M059J (cell line): ENCODE measurements at regions not wholly inside any gene's neighbourhood (a gene's known extent, or its start where the extent isn't known, plus 50 kb on each side); places are given as distances from the start of the nearest gene placed in this dataset.
A peak's percentile ranks its signal among the peaks of the same experiment; 100 is the strongest.
"Not testable (repeated sequence)": the region's sequence is repeated elsewhere in the genome, so short reads cannot be mapped to it uniquely, and the experiment has no call there.

Experiments used
- DNase-seq: peaks from one replicate; pipeline ENCODE4 v3.0.0-alpha.2; 2012; ENCODE audit warnings: low read depth

GRCh38 chr2:234725528-234726264, 226.1 kb upstream of the SH3BP4 start:
- peak; percentile 20 for DNase-seq

DNA sequence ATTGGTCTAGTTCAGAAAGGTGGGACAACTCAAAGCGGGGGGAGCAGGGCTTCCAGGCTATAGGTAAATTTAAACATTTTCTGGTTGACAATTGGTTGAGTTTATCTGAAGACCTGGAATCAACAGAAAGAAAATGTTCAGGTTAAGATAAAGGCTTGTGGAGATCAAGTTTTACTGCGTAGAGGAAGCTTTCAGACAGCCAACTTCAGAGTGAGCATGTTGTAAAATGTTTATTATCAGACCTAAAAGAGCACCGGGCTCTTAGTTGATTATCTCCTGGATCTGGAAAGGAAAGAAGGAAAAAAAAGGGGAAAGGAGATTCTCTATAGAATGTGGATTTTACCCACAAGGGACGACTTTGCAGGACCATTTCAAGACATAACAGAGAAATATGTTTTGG, 227.0 kb upstream of the SH3BP4 start:
- DNase-seq, result no peak

DNA sequence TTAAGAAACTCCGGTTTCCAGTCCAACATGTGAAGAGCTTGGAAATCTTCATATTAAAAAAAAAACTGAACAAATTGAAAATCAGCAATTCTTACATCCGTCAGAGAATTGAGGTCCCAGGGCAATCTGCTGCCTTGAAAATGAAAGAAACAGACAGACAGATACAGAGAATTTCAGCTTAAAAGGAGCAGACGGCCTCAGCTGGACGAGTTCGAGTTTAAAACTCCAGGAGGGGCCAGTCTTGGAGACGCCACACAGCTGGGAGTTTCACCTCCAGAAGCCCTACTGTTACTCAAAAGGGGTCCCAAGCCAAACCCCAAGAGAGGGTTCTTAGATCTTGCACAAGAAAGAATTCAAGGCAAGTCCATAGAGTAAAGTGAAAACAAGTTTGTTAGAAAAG, 226.5 kb upstream of the ARL4C start:
- no peak for DNase-seq

- DNase-seq, result peak; percentile 16
Measured at GRCh38 chr2:234722176-234722575, 225.3 kb upstream of the ARL4C start.

DNA sequence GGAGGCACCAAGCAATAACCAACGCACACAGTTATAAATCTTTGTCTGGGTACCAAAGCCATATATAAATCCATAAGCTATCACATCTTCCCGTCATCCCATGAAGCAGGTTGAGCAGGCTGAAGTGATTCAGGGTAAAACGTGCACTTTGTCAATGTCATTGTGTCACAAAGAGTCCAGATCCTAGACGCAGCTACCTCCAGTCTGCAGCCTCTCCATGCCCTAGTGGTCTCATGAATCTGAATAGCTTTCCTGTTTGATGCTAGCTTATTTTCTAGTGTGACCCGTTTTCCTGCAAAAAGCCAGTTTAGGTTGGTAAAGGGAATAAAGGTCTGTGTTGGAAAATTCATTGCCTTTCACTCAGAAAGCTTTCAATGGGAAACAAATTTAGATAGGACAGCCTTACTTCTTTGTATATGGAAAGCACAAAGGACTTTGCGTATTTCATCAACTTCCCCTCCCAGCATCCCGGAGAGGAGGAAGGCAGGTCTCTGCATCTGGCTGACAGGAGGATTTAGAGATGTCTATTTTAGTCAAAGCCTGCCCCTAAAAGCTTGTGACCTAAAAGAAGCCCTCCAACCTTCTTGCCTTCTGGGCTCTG, 222.3 kb upstream of the ARL4C start:
- no peak for DNase-seq

GRCh38 chr2:234716271-234716670, 219.4 kb upstream of the ARL4C start:
- DNase-seq, result no peak

DNA sequence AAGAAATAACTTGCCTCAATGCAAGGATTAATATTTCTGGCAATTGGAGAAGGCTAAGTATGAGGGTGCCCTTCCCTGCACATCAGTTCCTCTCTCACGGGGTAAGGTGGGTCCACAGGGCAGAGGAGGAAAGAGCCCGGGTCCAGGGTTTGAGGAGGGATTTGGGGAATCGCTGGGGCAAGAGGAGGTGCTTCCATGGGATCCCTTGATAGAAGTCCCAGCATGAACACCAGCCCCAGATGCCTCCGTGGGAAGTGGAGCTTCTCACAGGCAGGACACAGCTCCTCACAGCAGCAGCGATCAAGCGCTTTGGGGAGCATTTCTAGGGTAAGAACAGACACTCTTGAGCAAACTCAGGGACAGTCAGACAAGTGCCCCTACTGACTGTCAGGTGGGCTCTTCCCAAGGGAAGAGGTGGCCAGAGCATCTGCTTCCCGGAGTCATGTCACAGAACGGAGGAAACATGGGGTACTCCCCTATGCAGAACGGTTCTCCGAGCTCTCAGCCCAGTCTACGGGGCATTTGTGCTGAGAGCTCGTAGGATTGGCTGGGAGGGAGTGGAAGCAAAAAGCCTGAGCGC, 218.9 kb upstream of the ARL4C start:
- DNase-seq, result no peak

GRCh38 chr2:234714711-234715110, 217.8 kb upstream of the ARL4C start:
- no peak for DNase-seq

GRCh38 chr2:234712421-234712935, 215.6 kb upstream of the ARL4C start:
- DNase-seq, result no peak

DNA sequence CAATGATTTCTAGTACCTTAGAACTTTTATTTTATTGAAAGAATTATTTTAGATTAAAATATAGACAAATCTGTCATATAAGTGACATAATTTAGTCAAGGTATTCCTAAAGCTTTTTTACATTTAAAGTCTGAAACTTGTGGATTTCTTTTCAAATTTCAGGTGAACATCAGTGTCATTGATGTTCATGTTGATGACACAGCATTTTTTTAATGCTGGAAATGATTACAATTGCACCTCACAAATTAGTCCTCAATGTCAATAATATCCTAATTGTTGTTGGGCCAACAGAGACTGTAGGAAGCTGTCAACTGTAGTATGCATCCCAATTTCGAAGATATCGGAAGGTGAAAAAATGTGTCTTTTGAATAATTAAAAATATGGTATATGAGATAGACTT, 214.4 kb upstream of the ARL4C start:
- no peak for DNase-seq

DNA sequence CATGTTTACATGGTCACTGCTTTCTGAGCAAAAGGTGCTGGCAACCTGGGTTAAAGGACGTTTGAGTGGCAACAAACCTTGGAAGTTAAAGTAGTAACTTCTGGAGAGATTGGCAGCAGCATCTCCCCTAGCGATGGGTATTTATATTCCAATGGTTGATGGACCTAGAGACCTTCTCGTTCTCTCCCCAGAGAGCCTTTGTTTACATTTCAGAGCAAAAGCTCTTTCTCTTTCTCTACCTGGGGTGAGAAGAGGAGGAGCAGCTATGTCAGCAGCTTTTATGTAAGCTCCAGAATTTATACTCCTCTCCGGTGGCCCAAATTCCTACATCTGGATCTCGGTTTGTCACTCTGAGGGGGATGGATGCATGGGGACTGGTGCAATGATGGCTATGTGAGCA, 213.7 kb upstream of the ARL4C start:
- no peak for DNase-seq

- DNase-seq, result no peak
Measured at GRCh38 chr2:234710066-234710465, 213.2 kb upstream of the ARL4C start.

- no peak for DNase-seq
Measured at GRCh38 chr2:234708717-234709116, 211.8 kb upstream of the ARL4C start.

GRCh38 chr2:234708091-234708683, 211.3 kb upstream of the ARL4C start:
- no peak for DNase-seq

- DNase-seq, result no peak
Measured at GRCh38 chr2:234706086-234706485, 209.2 kb upstream of the ARL4C start.

DNA sequence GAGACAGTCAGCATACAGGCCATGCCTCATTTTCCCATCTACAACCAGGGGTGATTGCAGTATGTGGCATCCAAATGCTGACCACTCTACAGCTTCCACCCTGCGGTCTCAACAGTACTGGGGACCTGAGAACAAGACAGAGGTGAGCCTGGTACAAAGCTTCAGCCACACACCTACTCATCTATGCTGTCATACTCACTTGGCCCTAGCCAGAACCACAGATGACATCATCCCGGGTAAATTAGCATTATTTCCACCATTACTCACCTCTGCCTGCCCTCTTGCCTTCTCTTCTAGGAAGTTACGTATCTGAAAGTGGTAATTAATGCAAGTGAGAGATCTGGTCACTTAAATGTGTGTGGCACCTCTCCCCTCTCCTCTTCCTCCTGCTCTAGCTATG, 208.2 kb upstream of the ARL4C start:
- peak; percentile 87 for DNase-seq

DNA sequence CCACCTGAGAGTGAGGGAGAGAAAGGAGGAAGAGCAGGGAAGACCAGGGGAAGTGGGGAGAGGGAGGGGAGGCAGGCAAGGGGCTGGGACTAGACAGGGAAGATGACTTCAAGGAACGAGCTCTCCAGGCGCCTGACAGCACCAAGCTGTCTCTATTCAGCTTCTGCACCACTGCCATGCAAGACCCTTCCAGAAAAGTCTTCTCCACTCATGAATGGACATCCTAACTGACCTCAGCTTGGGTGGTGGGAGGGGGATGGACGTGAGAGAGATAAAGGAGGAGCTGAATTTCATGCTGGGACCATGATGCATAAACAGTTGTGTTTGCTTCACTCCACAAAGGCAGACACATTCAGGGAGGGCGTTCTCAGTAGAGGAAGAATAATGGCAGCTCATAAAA, 206.4 kb upstream of the ARL4C start:
- DNase-seq, result no peak

DNA sequence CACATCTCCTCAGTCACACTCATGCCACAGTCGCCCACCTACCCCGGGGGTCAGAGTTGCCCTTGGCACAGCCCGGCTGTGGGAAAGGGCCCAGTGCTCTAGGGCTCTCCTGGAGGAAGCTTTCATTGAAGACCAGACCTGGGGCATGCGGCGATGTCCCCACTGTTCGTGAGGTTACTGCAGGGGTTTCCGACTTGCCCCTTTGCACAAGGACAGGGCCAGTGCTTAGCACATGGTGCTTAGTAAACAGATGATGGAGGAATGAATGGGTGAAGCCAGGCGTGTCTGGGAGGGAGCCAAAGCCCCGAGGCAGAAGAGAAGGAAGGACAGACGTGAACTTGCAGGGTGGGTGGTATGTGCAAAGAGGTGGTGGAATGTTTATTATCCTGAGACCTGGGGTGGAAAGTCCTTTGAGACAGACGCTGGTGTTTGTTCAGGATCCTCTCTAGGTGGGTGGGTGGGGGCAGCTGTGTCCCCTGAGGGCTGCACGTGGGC, 205.9 kb upstream of the ARL4C start:
- peak; percentile 42 for DNase-seq

DNA sequence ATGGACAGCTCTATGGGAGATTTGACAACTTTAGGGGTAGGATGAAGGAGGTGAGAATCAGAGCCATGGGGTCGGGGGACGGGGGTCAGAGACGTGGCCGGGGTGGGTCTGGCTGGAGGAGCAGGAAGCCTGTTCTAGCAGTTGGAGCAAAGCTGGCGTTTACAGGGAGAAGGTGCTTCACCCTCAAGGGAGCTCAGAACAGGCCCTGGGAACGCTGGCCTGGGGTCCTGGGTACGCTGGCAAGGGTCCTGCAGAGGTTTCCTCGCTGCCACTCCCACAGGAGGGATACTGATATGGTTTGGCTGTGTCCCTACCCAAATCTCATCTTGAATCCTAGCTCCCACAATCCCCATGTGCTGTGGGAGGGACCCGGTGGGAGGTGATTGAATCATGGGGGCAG, 205.0 kb upstream of the ARL4C start:
- DNase-seq, result no peak

- DNase-seq, result no peak
Measured at GRCh38 chr2:234701421-234701820, 204.5 kb upstream of the ARL4C start.

- no peak for DNase-seq
Measured at GRCh38 chr2:234699456-234699855, 202.6 kb upstream of the ARL4C start.

- not testable (repeated sequence) for DNase-seq
Measured at GRCh38 chr2:234697300-234697876, 200.5 kb upstream of the ARL4C start.
